HepG2 (cell line): ENCODE measurements at regions not wholly inside any gene's neighbourhood (a gene's known extent, or its start where the extent isn't known, plus 50 kb on each side); places are given as distances from the start of the nearest gene placed in this dataset.

Experiments used
- CEBPZ ChIP-seq: IDR thresholded peaks from 2 replicates; pipeline ENCODE4 v1.6.1; 2012; ENCODE audit warnings: low read length, improper control_type of control experiment
- ZNF670 ChIP-seq: sonication (generic); formaldehyde crosslinking; IDR thresholded peaks from 2 replicates; pipeline ENCODE4 v1.8.0; 2022; ENCODE audit warnings: mild to moderate bottlenecking, missing genetic modification reagents, borderline replicate concordance
- ZNF784 ChIP-seq: sonication (generic); formaldehyde crosslinking; IDR thresholded peaks from 2 replicates; pipeline ENCODE4 v1.5.1; 2020; ENCODE audit warnings: missing genetic modification reagents, mild to moderate bottlenecking, borderline replicate concordance

GRCh38 chr10:4606856-4607636 is 219.0 kb upstream of the AKR1E2 start:
- TF ChIP-seq CEBPZ (no peak), ZNF784 (no peak), ZNF670 (CRISPR knock-in tag) (no peak)
